AG09309 (cell line): ENCODE measurements at regions not wholly inside any gene's neighbourhood (a gene's known extent, or its start where the extent isn't known, plus 50 kb on each side); places are given as distances from the start of the nearest gene placed in this dataset.

Source experiments
- DNase-seq: peaks from one replicate; pipeline ENCODE4 v3.0.0-alpha.2; 2010; ENCODE audit warnings: low read depth
- H3K4me3 ChIP-seq: 2 replicates; pipeline ENCODE4 v1.5.1; 2011; ENCODE audit warnings: mild to moderate bottlenecking, low read depth, low read length, moderate library complexity; ENCODE audit not compliant: control insufficient read depth
- TF ChIP-seq, protein P1 (sequence below): IDR thresholded peaks from 2 replicates; pipeline ENCODE4 v1.5.1; 2011; ENCODE audit warnings: mild to moderate bottlenecking, low read depth, low read length, inconsistent platforms; ENCODE audit not compliant: insufficient read depth, control insufficient read depth; ENCODE audit errors: missing control alignments

DNA sequence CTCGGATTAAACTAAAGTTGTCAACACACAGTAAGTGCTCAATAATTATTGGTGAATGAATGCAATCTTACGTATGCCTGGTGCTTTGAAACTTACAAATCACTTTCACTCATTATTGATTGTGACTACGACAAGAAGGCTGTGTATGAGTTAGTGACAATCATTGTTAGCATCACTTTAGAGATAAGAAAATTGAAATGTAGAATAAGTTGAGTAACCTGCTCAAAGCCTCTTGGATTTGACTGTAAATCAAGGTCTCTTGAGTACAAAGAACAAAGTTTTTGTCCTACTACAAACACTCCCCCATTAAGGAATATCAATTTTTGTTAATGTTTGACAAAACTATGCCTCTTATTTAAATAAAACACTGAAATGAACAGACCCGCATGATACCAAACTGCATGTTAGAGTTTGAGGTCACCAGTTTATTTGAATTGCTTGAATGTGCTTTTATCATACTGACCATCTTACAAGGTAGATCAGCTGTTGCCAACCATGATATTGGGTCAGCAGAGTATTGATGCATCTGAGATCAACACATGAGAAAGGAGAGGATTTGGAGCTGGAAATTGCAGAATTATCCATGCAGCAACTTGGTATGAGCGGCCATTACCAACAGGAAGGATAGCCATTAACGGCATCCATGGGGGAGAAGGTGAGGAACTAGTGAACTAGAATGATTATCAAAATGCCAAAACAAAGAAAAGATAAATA is 142.1 kb downstream of the IRS1 start:
- no peak overlapping the region for H3K4me3 ChIP-seq
- TF ChIP-seq, protein P1, sequence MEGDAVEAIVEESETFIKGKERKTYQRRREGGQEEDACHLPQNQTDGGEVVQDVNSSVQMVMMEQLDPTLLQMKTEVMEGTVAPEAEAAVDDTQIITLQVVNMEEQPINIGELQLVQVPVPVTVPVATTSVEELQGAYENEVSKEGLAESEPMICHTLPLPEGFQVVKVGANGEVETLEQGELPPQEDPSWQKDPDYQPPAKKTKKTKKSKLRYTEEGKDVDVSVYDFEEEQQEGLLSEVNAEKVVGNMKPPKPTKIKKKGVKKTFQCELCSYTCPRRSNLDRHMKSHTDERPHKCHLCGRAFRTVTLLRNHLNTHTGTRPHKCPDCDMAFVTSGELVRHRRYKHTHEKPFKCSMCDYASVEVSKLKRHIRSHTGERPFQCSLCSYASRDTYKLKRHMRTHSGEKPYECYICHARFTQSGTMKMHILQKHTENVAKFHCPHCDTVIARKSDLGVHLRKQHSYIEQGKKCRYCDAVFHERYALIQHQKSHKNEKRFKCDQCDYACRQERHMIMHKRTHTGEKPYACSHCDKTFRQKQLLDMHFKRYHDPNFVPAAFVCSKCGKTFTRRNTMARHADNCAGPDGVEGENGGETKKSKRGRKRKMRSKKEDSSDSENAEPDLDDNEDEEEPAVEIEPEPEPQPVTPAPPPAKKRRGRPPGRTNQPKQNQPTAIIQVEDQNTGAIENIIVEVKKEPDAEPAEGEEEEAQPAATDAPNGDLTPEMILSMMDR, result no peak
- no peak for DNase-seq

GRCh38 chr2:226656367-226656766 is 143.3 kb downstream of the IRS1 start:
- no peak overlapping the region for H3K4me3 ChIP-seq
- TF ChIP-seq, protein P1, result no peak
- no peak for DNase-seq

DNA sequence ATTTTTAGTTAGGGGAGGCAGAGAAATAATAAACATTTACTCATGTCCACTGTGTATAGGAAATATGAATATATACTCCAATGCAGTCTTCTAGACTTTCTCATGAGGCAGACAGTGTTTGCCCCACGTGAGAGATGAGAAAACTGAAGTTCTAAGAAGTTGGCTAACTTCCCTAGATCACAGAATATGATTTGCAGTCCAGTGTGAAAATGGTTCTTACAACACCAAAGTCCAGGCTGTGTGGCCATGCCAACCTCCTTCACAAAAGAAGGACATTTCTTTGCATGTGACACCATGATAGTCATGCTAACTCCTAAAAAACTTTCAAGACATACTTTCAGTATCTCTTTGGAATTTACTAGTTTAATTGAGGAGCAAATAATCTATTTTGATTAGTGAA is 143.7 kb downstream of the IRS1 start:
- no peak for DNase-seq
- H3K4me3 ChIP-seq, result no peak overlapping the region
- TF ChIP-seq, protein P1, result no peak

- H3K4me3 ChIP-seq, result no peak overlapping the region
- DNase-seq, result no peak
- TF ChIP-seq, protein P1, result no peak
Observed at GRCh38 chr2:226652983-226653765, 146.4 kb downstream of the IRS1 start.

- TF ChIP-seq, protein P1, result no peak
- DNase-seq, result peak; percentile 81
- no peak overlapping the region for H3K4me3 ChIP-seq
Observed at GRCh38 chr2:226652369-226652768, 147.3 kb downstream of the IRS1 start.

DNA sequence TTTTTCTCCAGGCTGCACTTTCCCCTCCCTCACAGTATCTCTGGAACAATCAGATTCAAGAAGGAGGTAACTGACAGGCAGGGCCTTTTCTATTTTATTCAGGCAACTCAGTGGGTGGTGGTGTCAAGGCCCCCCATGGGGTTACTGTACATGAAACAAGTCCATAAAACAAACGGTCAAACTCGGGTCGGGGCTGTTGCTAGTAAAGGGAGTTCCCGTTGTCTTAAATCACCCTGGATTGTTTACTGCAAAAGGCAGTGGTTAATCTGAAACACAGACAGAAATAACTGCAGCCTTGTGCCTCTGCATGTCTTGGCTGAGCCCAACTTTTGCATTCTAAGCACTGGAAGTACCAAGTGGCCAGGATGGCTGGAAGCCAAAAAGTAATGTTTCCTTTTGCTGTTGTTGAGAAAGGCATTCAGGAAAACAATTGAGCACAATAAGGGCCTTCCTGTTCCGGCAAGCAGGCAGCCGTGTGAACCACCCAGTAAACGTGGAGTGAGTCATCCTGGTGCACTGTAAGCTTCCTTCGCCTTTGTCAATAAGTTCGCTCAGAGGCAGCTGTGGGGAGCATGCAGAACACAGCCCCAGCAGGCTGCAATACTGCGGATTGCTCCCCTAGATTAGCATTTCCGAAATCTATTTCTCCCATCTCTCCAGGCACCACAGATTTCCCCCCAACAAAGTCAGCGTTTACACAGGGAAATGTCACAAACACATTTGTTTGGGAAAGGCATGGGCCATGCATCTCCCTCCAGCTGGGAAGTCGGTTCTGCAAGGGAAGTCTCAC is 149.6 kb downstream of the IRS1 start:
- peak; percentile 94 for DNase-seq
- no peak overlapping the region for H3K4me3 ChIP-seq
- TF ChIP-seq, protein P1, result no peak
